Stimulated activated CD4-positive, alpha-beta T cell treated with anti-CD3 and anti-CD28 coated beads, TNF-alpha, amount 100 ng/mL, for 24 hours (primary cell): ENCODE measurements at regions not wholly inside any gene's neighbourhood (a gene's known extent, or its start where the extent isn't known, plus 50 kb on each side); places are given as distances from the start of the nearest gene placed in this dataset.
"Not testable (repeated sequence)": the region's sequence is repeated elsewhere in the genome, so short reads cannot be mapped to it uniquely, and the experiment has no call there.

Experiments
- DNase-seq, 3 experiments: peaks; one replicate each; pipeline ENCODE4 v3.0.0-alpha.2; 2020; ENCODE audit warnings: low read depth in 3 of 3

GRCh38 chr12:92061061-92061460 lies 84.6 kb downstream of the BTG1 start:
- DNase-seq: no peak

- DNase-seq: no peak
These were observed 85.7 kb downstream of the BTG1 start for GRCh38 chr12:92059960-92060359.

- no peak for DNase-seq
These were observed 87.0 kb downstream of the BTG1 start for GRCh38 chr12:92058664-92059063.

- DNase-seq: not testable (repeated sequence)
These were observed 88.9 kb downstream of the BTG1 start for GRCh38 chr12:92056756-92057155.

- DNase-seq: no peak
These were observed 89.4 kb downstream of the BTG1 start for GRCh38 chr12:92056290-92056689.

- DNase-seq: peak in 2 of 3 experiments; percentile 34 to 43
These were observed 89.8 kb downstream of the BTG1 start for GRCh38 chr12:92055877-92056276.

- no peak for DNase-seq
These were observed 94.2 kb downstream of the BTG1 start for GRCh38 chr12:92051441-92051840.

GRCh38 chr12:92049403-92049802 lies 96.2 kb downstream of the BTG1 start:
- DNase-seq: no peak

GRCh38 chr12:92047393-92047826 lies 98.2 kb downstream of the BTG1 start:
- no peak for DNase-seq

GRCh38 chr12:92046557-92047392 lies 98.9 kb downstream of the BTG1 start:
- DNase-seq: no peak

- no peak for DNase-seq
These were observed 99.8 kb downstream of the BTG1 start for GRCh38 chr12:92045852-92046251.

- DNase-seq: no peak
These were observed 101.2 kb downstream of the BTG1 start for GRCh38 chr12:92044435-92044834.

GRCh38 chr12:92042791-92043531 lies 102.7 kb downstream of the BTG1 start:
- no peak for DNase-seq

GRCh38 chr12:92041742-92042141 lies 103.9 kb downstream of the BTG1 start:
- no peak for DNase-seq

- no peak for DNase-seq
These were observed 106.6 kb downstream of the BTG1 start for GRCh38 chr12:92039046-92039445.

- no peak for DNase-seq
These were observed 107.2 kb downstream of the BTG1 start for GRCh38 chr12:92038476-92038875.

GRCh38 chr12:92036771-92037453 lies 108.7 kb downstream of the BTG1 start:
- DNase-seq: no peak

- DNase-seq: no peak
These were observed 109.5 kb downstream of the BTG1 start for GRCh38 chr12:92036061-92036620.

- DNase-seq: no peak
These were observed 110.2 kb downstream of the BTG1 start for GRCh38 chr12:92035477-92035876.

GRCh38 chr12:92034858-92035401 lies 110.7 kb downstream of the BTG1 start:
- DNase-seq: peak in 2 of 3 experiments; percentile 11 to 33

- DNase-seq: no peak
These were observed 111.6 kb downstream of the BTG1 start for GRCh38 chr12:92034083-92034482.

GRCh38 chr12:92032965-92033364 lies 112.7 kb downstream of the BTG1 start:
- DNase-seq: no peak
